CD4-positive, alpha-beta T cell treated with Interleukin-17A for 1 hour (primary cell): ENCODE measurements at regions not wholly inside any gene's neighbourhood (a gene's known extent, or its start where the extent isn't known, plus 50 kb on each side); places are given as distances from the start of the nearest gene placed in this dataset.
"Not testable (repeated sequence)": the region's sequence is repeated elsewhere in the genome, so short reads cannot be mapped to it uniquely, and the experiment has no call there.

Experiments used
- DNase-seq: peaks from one replicate; pipeline ENCODE4 v3.0.0-alpha.2; 2020

GRCh38 chr1:218887141-218887925 lies 286.3 kb upstream of the LYPLAL1 start:
- no peak for DNase-seq

GRCh38 chr1:218890451-218890850 lies 283.2 kb upstream of the LYPLAL1 start:
- no peak for DNase-seq

- DNase-seq: no peak
Observed at GRCh38 chr1:218891577-218891976, 282.1 kb upstream of the LYPLAL1 start.

- no peak for DNase-seq
Observed at GRCh38 chr1:218895064-218895587, 278.6 kb upstream of the LYPLAL1 start.

GRCh38 chr1:218896202-218896601 lies 277.5 kb upstream of the LYPLAL1 start:
- DNase-seq: no peak

- no peak for DNase-seq
Observed at GRCh38 chr1:218898921-218899320, 274.8 kb upstream of the LYPLAL1 start.

GRCh38 chr1:218900615-218901014 lies 273.1 kb upstream of the LYPLAL1 start:
- no peak for DNase-seq

- DNase-seq: no peak
Observed at GRCh38 chr1:218904416-218904815, 269.3 kb upstream of the LYPLAL1 start.

- DNase-seq: no peak
Observed at GRCh38 chr1:218916720-218917119, 257.0 kb upstream of the LYPLAL1 start.

- DNase-seq: no peak
Observed at GRCh38 chr1:218917656-218918055, 256.0 kb upstream of the LYPLAL1 start.

- no peak for DNase-seq
Observed at GRCh38 chr1:218925777-218926176, 247.9 kb upstream of the LYPLAL1 start.

GRCh38 chr1:218926631-218927030 lies 247.0 kb upstream of the LYPLAL1 start:
- no peak for DNase-seq

- DNase-seq: no peak
Observed at GRCh38 chr1:218930000-218930399, 243.7 kb upstream of the LYPLAL1 start.

- DNase-seq: no peak
Observed at GRCh38 chr1:218930472-218931241, 243.0 kb upstream of the LYPLAL1 start.

GRCh38 chr1:218931324-218931723 lies 242.4 kb upstream of the LYPLAL1 start:
- no peak for DNase-seq

GRCh38 chr1:218933513-218933912 lies 240.2 kb upstream of the LYPLAL1 start:
- DNase-seq: no peak

GRCh38 chr1:218935408-218935807 lies 238.3 kb upstream of the LYPLAL1 start:
- DNase-seq: not testable (repeated sequence)

- no peak for DNase-seq
Observed at GRCh38 chr1:218938259-218938658, 235.4 kb upstream of the LYPLAL1 start.

- no peak for DNase-seq
Observed at GRCh38 chr1:218939095-218939494, 234.6 kb upstream of the LYPLAL1 start.

- no peak for DNase-seq
Observed at GRCh38 chr1:218942431-218942830, 231.2 kb upstream of the LYPLAL1 start.

- no peak for DNase-seq
Observed at GRCh38 chr1:218943371-218943770, 230.3 kb upstream of the LYPLAL1 start.

GRCh38 chr1:218945050-218945449 lies 228.6 kb upstream of the LYPLAL1 start:
- no peak for DNase-seq

GRCh38 chr1:218946147-218946546 lies 227.5 kb upstream of the LYPLAL1 start:
- DNase-seq: no peak

GRCh38 chr1:218948446-218948845 lies 225.2 kb upstream of the LYPLAL1 start:
- DNase-seq: no peak
